ENCODE measurements at regions not wholly inside any gene's neighbourhood (a gene's known extent, or its start where the extent isn't known, plus 50 kb on each side); places are given as distances from the start of the nearest gene placed in this dataset.
A peak's percentile ranks its signal among the peaks of the same experiment; 100 is the strongest.

DNA sequence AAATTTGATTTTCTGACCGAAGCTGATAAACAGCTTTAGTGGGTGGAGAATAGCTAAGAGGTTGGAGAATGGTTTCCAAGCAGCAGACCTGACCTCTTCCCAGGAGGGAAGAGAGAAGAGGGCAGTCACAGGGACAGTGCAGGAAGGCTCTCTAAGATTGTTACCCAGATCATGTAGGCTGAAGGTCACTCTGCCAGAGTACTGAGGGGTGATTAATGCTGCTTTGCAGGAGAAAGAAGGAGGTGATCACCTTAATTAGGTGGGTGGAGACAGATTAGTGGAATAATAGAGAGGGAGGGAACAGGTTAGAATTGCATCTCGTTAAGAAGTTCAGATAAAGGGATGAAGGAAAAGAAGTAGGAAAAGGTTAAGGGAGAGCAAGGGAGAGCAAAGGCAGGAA is 440.5 kb downstream of the BRINP1 start:
- peak; percentile 16 for DNase-seq (ENCODE audit: low read depth, low spot score)

DNA sequence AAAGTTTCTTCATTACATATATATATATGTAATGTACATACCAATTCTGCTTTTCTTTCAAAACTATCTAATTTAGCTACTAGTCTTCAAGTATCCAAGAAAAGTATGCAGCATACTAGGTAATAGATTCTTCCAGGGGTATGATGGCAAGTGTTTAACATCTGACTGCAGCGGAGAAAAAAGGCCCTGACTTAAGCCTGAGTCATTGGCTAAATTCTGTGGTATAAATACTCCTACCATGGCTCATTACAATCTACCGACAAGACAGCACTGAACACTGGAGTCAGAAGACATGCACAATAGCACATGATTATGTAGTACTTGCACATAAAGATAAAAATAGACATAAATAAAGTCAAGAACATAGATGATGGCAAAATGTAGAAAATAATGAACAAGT is 439.9 kb downstream of the BRINP1 start:
- no peak for DNase-seq (ENCODE audit: low read depth, low spot score)

DNA sequence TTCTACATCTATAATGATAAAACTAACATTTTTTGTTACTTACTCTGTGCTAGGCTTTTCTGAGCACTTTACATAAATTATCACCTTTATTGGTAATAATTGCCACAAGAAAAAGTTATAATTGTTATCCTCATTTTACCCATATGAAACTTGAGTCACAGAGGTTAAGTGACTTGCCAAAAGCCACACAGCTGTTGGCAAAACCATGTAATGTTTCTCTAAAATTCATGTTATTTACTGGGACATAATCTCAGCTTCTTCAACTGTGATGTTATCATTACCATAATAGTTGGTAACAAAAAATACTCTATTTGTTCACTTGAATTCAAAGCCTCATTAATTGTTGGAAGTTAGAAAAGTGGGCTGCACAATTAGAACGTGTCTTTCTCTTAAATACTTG is 437.3 kb downstream of the BRINP1 start:
- DNase-seq (ENCODE audit: low read depth, low spot score), result no peak

DNA sequence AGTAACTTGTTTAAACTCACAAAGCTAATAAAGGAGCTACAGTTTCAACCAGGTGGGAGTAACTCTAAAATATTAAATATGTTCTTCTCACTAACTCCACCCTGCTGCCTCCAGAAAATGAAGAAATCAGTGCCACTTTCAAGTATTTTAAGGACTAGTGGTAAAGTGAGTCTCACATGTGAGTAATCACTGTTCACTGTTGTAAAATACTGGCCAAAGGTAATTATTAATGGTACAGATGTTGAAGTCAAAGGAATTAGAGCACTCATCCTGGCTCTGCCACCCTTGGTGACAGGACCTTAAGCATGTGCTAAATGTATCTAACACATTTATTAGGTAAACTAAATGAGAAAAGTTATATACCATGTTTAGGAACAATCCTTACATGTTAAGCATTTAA is 430.7 kb downstream of the BRINP1 start:
- no peak for DNase-seq (ENCODE audit: low read depth, low spot score)

DNA sequence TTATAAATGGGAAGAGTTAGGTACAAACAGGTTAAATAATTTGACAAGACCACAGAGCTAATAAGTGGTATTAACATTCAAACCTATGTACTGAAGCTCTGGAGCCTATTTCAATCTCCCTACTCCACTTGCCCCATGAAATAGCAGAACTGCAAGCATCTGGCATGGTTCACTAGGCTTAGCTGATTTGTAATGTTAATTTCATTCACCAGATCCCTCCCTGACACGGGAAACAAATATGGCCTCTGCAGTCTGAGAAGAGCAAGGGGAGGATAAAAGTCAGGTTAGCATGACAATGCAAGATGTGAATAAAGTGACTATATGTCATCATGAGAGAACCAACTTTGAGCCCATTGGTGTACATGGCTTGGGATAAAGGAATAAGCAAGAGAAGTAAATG is 428.8 kb downstream of the BRINP1 start:
- DNase-seq (ENCODE audit: low read depth, low spot score), result no peak

DNA sequence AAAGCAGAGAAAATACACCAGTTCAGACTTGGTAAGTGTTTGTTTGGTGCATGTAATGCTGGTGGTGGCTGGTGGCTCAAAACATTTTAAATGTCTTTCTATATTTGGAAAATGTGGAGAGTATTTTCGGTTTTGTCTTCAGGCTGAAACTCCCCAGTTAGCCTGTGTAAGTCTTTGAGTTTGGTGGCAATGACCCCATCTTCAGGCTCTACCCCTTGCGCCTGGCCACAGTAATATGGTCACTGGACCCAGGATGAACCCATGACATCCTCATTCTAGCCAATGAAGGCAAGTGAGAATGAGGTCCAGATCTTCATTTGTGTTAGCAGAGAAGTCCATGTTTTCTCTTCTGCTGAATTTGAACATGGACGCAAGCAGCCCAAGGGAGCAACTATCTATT is 422.6 kb downstream of the BRINP1 start:
- no peak for DNase-seq (ENCODE audit: low read depth, low spot score)

DNA sequence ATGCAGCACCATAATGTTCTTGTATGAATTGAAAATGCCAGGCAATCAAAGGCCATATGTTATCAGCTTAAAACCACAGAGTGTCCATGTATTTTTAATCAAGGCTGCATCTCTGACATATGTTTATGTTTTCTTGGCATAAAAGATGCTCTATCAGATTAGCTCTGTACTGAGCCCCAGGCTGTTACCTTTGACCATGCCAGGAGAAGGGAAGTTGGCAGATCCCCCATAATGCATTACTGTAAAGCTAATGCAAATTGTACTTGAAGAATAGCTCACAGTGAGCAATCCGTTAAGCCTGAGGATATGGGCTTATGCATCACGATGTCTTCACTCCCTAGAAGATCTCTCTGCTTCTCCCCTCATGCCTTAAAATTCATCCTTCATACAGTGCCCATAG is 414.4 kb downstream of the BRINP1 start:
- DNase-seq (ENCODE audit: low read depth, low spot score), result no peak

DNA sequence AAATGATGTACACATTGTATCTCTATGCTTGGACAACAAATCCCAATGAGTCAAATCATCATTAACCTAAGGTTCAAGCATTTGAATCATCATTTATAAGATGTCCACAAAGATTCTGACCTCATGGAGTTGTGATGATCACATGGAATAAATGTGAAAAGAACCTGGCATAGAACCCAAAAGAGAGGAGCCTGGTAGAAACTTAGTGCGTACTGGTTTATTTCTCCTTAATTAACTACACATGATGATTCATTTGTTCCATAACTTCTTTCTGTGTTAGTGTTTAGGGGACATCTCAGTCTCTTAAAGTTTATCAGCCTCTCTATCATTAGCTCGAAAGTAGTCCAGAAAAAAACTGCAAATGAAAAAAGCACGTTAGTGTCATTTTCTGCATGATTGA is 411.6 kb downstream of the BRINP1 start:
- no peak for DNase-seq (ENCODE audit: low read depth, low spot score)

DNA sequence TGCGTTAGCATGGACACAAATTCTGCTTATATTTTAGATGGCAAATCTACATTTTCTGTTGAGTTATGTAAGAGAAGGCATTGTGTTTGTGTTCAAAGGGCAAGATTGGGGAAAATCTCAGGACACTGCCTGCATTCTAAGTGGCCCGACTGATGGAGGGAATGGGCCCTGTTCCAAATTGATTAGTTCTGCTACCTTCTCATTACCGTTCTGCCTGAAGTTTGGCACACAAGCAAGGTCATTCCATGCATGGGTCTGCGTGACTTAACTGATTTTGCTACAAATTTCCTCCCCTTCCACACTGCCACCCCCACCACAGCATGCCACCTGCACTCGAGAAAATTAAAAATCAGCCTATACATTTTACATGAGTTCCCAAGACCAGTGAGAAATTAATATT is 409.9 kb downstream of the BRINP1 start:
- DNase-seq (ENCODE audit: low read depth, low spot score), result no peak

DNA sequence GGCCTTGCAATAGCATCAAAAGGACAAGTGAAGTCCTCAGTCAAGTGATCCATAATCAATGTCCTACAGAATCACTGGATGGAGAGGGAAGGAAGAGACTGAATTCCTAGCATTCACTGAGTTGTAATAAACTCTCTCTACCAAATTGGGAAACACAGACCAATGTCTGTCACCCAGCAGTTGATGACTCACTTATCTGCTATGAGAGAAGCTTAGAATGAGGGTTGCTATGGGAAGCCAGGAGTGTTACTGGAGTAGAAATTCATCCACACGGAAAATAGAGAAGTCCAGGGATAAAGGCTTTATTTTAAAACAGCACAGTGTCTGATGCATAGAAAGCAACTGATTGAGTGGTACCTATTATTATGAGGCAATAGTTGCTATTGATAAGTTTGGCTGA is 407.4 kb downstream of the BRINP1 start:
- peak; percentile 3 for DNase-seq (ENCODE audit: low read depth, low spot score)

DNA sequence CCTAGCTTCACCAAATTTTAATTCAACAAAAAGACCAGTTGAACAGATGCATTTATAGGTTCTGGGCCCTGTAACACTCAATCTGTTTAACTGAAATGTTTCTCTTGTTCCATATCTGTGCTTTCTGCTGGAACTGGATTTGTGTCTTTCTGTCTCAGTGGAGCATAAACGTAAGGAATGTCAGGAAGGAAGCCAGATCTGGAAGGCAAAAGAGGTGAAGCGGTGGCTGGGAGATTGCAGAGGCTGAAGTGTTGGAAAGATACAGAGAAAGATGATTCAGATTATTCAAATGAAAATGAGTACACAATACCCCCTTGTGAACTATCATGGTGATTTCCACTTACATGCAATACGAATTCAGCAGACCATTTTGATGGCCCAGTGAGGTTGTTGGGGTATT is 406.8 kb downstream of the BRINP1 start:
- DNase-seq (ENCODE audit: low read depth, low spot score), result no peak

DNA sequence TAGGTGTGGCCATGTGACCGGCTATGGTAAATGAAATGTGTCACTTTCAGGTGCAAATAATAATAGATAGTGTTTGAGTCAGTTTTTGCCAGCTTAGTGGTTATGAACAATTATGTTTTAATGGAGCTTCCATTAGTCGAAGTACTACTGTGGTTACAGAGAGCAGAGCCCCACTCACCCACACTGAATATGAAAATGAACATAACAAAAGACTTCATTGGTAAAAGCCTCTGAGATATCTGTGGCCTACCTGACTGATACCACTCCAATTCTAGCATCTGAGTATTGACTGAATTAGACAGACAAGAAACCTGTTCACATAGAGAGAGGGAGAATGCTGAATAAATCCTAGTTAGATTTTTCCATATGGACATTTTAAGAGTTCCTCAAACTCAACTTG is 405.6 kb downstream of the BRINP1 start:
- DNase-seq (ENCODE audit: low read depth, low spot score), result no peak

DNA sequence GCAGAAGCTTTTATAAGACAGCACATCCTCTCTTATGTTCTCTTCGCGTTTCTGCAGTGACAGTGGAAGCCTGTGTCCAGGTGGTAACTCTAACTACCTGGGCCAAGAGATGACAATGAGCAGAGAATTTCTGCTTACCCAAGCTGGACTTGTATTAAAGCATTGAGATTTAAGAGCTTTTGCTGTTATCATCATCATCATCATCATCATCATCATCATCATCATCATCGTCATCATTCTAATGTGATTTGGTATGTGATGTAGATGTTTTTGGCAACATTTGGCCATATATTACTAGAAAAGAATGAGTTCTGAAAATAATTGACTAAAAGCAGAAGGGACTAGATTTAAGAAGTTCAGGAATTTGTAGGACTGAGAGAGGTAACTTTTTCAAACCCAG is 401.3 kb downstream of the BRINP1 start:
- DNase-seq (ENCODE audit: low read depth, low spot score), result no peak

DNA sequence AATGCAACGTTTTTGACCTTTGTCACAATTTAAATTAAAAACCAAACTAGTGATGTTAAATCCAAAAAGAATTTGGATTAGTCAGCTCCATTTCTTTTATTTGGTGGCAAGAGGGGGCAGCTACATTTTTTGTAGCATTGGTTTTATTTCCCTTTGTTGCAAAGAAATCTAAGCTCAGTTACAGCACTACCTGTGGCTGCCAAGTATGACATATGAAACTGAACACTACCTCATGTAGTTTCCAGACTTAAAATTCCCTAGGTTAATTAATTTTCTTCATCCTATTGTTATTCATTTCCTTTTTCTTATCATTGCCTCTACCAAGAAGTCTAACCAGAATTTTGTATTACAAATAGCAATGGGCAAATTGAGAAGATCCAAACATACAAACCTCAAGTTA is 393.5 kb downstream of the BRINP1 start:
- no peak for DNase-seq (ENCODE audit: low read depth, low spot score)

DNA sequence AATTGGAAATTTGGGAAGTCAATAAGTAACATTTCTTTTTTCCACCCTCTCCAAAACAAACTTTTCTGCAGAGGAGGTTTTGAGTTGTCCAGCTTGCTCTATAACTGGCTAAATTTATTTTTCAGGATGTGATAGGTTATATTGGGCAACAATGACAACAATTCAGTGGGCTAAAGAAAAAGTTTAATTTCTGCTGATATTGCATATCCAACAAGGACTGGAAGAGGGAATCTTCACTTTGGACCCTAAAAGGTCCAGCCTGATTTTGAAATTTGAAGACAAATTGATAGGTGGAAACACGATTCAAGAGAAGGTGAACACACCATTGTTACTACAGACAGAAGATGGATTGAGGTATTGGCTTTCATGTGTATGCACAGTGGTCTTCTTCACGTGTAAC is 393.1 kb downstream of the BRINP1 start:
- no peak for DNase-seq (ENCODE audit: low read depth, low spot score)

DNA sequence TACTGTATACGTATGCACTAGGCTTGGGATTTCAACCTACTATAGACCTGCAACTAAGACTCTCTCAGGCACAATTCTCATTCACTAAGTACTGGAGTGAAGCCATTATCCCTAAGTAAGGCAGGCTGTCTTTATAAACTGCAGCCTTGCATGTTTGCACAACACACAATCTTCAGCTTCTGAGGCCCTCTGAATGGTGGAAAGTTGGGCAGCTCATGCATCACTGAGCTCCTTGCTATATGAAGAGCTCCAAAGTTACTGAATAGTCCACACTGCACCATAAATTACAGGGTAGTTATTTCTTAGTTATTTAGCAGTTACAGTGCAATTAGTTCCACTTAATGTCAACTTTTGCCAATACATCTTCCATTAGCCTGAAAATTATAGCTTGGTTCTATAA is 384.6 kb downstream of the BRINP1 start:
- DNase-seq (ENCODE audit: low read depth, low spot score), result no peak

DNA sequence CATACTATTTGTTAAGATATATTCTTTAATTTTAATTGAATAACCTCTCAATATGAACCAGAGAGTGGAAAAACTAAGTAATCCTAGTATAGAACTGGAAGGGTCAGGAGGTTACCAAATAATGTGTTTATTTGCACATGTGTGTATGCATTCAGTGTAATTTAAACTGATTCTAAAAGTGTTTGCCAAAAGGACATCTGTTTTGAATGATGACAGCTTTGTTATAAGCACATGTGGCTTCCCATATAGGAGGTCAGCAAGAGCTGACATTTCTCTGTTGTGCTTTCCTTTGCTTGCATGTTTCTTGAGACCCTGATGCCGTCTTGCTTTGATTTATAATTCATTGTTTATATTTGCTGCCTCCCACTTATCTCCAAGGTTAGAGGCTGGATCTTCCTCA is 383.4 kb downstream of the BRINP1 start:
- no peak for DNase-seq (ENCODE audit: low read depth, low spot score)

DNA sequence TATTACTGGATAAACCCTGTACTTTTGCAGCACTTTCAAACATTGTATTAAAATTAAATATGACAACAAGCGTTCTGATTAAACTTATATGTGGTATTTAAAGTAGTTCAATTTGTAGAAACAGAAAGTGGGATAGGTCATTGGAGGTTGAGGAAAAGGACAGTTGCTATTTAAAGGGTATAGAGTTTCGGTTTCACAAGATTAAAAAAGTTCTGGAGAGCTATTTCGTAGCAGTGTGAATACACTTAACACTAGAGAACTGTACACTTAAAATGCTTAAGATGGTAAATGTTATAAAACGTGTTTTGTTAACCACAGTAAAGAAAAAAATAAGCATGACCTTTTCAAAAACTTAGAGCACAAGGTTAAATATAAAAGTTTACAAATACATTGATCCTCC is 382.1 kb downstream of the BRINP1 start:
- no peak for DNase-seq (ENCODE audit: low read depth, low spot score)

DNA sequence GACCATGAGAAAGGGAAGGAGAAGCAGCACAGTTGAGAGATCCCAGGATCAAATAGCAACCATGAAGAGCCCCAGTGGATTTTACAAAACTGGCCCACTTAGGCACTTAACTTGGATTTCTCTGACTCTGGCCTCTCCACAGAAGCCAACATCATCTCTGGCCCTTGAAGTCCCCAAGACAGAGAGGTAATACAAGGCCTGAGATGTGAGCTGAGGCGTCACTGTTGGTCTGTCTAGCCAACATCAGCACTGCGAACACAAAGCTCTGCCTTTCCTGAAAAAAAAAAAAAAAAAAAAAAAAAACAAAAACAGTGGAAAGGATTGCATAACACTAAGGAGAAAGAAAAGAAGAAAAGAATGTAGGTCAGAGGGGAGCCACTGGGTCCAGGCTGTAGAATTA is 378.3 kb downstream of the BRINP1 start:
- no peak for DNase-seq (ENCODE audit: low read depth, low spot score)

DNA sequence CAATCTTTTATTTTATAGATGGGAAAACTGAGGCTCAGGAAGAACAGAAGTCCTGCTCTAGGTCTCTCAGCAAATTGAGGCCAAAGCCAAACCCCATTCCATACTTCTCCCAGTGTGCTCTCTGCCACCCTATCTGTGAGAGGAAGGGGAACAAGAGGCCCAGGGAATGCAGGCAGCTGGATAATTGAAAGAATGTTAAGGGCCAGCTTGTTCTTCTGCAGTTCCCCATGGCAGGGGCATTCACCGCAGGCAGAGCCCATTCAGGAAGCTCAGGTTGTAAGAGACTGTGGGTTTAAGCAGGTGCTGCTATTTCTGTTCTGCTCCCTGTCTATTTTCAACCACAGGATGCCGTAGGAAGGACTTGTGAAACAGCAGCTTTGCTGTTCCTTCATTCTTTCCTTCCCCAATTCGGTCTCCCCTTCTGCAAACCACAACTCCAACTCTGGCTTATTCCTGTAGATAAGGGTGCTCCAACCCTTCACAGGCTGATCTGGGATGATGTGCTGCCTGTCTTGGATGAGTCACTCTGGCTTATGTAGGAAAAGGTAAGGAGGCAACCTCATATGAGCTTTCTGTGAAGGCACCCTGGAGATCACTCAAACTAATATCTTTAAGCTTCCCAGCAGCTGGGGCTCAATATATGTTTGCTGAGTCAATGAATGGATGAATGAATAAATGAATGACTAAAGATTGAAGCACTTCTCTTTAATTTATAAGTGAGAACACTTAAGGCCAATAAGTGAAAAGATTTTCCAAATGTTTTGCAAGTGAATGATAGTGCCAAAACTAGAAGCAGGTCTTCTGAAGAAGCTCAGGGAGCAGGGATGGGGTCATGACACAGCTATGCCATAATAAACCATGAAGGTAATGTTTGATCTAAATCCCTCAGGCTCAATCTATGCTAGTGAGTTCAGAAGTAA is 377.6 kb downstream of the BRINP1 start:
- peak; percentile 3 for DNase-seq (ENCODE audit: low read depth, low spot score)

DNA sequence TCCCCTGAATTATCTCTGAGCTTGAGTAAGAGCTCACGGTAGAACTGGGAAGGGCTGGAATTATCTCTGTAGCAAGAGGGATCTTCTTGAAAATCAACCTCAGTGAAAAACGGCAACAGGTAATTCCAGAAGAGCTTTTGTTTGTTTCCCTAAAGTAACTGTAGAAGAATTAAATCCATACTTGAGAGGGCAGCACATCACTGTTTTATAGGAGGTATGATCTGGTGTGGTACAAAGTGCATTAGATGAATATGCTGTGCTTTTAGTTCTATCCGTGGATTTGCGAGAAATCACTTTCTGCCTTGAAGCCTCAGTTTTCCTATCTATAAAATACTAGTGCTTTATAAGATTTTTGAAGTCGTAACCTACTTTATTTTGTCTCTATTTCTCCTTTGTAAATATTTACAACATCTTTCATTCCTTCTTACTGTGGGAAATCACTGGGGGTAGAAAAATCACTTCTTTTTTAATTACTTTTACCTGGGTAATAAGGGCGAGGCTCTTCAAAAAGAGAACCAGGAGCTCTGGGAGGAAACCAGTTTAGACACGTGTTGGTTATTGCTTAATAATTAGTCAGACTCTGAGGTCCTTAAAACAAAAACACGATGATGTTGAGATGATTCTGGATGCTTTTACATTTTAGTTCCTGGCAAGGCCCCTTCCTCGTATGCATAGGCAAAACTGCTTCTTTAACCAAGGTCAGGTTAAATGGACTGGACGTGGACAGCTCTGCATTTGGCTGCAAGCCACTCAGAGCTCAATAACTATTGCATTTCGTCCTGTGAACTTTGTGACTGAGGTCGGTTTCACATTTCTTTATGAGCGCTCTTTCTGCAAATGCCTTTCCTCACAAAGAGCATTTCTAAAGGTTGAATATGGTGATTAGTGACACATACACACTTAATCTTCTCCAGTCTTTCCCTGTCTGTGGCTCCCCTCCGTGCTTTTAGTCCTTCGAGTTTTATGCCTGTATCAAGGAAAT is 376.1 kb downstream of the BRINP1 start:
- no peak for DNase-seq (ENCODE audit: low read depth, low spot score)

DNA sequence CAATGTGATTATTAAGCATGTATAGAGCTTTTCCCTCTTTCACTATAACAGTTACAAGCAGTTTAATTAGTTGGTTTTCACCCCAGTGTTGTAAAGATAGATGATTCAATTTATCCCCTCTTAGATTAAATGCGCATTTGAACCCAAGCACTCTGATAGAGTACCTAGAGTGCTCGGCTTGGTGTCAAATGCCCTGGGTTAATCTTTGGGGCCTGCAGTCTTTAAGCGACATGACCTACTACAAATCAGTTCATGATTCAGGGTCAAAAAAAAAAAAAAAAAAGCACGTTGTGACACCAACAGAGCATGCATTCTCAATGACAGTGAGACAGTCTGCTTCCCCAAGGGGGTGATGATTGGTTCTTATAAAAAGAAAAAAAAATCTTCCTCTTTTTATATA is 375.3 kb downstream of the BRINP1 start:
- DNase-seq (ENCODE audit: low read depth, low spot score), result no peak

DNA sequence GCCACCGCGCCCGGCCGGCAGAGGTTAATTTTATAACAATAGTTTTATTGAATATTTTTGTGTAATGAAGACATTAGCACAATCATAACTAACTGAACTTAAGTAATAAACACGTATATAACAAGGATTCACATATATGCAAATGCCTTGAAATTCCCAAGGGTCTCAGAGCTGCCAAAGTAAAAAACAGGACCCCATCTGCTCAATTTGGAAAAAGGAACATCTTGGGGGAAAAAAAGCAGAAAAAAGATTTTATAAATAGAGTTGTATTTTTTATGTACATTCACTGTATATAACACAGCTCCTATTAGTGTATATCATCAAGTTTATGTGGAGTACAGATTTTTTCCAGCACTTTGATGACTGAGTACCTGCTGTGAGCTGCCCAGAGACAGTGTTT is 366.7 kb downstream of the BRINP1 start:
- DNase-seq (ENCODE audit: low read depth, low spot score), result no peak
